SW480 (cell line): ENCODE measurements at regions not wholly inside any gene's neighbourhood (a gene's known extent, or its start where the extent isn't known, plus 50 kb on each side); places are given as distances from the start of the nearest gene placed in this dataset.
"Not testable (repeated sequence)": the region's sequence is repeated elsewhere in the genome, so short reads cannot be mapped to it uniquely, and the experiment has no call there.

Experiments
- DNase-seq: peaks from one replicate; pipeline ENCODE4 v3.0.0-alpha.2; 2016; ENCODE audit warnings: low spot score

GRCh38 chr1:222865718-222866117 is 50.9 kb downstream of the DISP1 start:
- DNase-seq: no peak

DNA sequence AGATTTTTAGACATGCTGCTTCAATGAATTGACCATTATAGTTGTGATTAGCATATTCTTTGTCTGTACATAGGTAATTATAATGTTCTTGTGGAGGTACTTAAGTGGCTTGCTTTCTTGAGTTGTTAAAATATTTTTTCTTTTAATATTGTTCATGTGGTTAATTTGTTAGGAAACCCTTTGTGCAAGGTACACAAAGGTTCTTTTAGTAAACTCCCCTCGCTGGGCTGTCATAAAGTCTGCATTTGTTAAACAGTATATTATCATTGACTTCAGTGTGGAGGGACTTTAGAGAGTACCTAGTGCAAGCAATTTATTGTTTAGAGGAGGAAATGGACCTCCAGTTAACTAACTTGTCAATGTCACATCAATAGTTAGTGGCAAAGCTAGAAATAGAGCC is 52.5 kb downstream of the DISP1 start:
- no peak for DNase-seq

- no peak for DNase-seq
Observed at GRCh38 chr1:222876182-222876581, 61.3 kb downstream of the DISP1 start.

- DNase-seq: no peak
Observed at GRCh38 chr1:222877854-222878253, 63.0 kb downstream of the DISP1 start.

DNA sequence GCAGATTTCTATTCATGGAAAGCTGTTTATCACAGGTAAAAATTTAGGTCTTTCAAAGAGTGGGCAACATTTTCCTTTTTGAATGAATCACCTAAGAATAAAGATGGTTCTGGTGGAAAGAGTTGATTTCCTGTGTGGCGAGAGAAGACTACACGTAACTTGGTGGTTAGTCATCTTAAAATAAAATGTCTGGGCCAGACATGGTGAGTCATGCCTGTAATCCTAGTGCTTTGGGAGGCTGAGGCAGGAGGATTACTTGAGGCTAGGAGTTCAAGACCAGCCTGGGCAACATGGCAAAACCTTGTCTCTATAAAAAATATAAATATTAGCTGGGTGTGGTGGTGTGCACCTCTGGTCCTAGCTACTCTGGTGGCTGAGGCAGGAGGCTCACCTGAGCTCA is 65.7 kb downstream of the DISP1 start:
- no peak for DNase-seq

DNA sequence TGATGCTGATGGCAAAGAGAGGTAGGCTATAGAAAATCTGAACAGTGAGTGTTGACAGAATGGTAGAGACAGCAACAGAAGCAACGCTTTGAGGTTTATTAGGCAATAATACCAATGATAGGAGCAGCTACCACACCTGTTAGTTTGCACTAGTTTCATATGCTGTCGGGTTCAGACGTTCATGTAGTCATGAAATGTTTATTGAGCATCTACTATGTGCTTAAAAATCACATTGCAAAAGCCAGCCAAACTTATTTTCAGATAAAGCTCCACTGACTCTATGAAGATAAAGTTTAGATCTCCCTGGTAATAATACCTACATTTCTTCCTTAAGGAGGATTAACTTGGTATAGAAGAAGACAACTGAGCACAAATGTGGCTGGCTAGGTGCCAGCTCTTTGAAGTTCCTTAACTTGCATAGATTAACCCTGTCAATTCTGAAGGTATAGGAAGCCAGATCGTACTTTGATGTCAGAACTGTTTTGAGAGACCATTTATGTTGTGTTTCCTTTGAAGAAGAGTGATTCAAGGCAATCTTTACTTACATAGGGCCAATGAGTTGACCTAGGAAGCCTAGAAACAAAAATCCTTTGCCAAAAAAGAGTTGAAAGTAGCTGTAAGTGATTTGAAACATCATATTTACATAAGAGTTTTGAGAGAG is 71.5 kb downstream of the DISP1 start:
- DNase-seq: no peak

GRCh38 chr1:222886878-222887351 is 72.1 kb downstream of the DISP1 start:
- no peak for DNase-seq

GRCh38 chr1:222889440-222889839 is 74.6 kb downstream of the DISP1 start:
- no peak for DNase-seq

- no peak for DNase-seq
Observed at GRCh38 chr1:222890716-222891115, 75.9 kb downstream of the DISP1 start.

DNA sequence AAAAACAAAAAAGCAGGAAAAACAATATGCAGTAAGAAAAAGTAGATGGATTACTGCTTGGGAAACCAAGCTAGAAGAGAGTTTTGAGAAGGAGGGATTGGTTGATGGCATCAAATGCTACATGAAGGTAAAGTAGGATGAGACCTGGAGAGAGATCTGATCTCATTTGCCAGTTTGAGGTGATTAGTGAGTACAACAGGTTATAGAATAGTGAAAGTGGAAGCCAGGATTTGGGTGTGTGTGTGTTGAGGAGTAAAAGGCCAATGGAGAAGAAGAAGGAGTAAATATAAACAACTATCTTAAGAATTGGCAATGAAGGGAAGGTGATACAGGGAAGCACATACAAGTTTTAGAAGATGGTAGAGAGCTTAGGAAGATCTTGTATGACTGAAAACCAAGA is 76.7 kb downstream of the DISP1 start:
- no peak for DNase-seq

DNA sequence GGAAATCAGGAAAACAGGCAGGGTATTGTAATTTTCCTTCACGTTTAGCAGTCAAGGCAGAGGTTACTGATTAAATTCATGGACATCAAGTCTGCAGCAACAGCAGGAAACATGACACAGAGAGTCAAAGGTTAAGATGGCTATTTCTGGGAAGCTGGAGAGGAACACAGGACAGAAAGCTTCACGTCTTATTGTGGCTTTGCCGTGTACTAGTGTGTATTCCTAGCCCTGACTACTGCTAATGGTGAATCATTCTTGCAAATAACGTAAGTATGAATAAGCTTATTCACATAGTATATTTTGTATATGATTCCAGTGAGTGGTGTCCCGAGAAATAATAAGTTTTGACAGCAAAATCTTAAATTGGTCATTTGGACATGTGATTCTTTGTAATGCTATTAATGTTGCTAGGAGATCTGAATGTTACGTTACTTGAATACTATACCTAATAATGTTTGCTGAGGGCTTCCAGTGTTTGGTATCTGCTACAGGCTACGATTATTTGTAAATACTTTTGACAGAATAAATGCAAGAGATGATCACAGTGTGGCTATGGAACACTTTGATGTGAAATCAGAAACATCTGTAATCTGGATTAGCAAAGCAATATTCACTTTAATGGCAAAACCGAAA is 77.4 kb downstream of the DISP1 start:
- no peak for DNase-seq

GRCh38 chr1:222893255-222893654 is 78.4 kb downstream of the DISP1 start:
- no peak for DNase-seq

DNA sequence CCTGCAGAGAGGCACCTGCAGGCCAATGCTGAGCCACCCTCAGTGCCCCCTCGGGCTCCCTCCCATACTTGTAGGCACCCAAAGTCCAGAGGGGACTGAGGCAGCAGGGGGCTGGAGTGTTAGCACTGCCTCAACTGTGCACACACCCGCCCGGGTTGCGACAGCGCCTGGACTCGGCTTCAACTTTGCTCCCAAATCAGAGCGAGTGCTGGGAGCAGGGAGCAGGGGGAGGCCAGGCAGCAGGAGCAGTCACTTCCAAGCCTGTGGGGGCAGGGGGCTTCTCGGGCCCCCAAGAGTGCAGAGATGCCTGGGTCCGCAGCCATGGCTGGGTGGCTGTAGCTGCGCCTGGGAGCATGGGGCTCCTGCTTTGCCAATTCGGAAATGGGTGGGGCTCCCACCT is 79.5 kb downstream of the DISP1 start:
- DNase-seq: no peak

GRCh38 chr1:222896630-222897526 is 82.0 kb downstream of the DISP1 start:
- no peak for DNase-seq

DNA sequence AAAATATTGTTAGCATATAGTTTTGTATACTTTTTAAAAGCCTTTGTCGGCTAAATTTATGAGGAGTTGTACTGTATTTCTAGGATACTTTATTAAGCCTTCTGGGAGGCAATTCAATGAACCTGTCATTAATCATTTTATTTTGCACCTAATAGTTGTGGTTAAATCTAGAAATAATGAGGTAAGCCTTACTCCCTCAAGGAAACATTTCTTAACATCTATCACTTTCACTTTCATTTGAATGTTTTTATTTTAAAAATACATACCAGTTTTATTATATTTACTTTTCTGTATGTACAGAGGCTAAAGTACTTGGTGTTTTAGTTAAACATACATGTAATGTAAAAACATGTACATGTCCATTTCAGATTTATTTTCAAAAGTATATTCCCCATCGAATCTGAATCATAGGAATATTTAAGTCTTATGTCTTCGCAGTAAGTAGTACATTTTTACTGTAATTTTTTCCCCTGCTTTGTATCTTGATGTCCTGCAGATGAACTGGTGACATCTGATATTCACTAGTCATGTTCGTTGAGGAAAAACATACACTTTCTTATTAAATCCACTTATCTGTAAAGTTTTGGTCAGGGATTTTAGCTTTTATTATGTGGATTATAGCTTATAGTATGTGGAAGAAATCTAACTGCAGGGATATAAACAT is 82.8 kb downstream of the DISP1 start:
- DNase-seq: no peak

DNA sequence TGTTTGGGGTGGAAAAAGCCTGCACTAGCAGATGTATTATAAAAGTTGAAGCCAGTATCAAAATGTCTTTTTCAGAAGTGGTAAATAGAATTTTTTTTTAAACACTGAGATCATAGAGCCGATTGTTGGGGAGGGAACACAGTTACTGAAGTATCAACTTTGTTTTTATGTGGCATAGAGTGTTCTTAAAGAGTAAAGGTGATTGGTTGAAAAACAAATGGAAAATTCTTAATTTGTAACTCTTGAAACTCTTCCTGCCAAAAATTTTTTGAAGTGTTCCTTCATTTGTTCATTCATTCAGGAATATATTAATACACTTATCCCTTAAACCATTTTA is 83.3 kb downstream of the DISP1 start:
- DNase-seq: no peak

DNA sequence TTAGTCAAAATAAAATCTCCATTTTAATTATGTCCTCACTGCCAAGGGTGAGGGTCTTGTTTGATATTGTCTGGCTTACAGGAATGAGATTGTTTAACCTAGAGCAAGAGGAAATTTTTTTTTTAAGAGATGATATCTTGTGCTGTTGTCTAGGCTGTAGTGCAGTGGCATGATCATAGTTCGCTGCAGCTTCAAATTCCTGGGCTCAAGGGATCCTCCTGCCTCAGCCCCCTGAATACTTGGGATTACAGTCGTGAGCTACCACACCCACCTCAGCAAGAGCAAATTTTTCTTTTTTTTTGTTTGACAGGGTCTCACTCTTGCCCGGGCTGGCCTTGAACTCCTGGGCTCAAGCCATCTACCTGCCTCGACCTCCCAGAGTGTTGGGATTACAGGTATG is 84.6 kb downstream of the DISP1 start:
- no peak for DNase-seq

- no peak for DNase-seq
Observed at GRCh38 chr1:222904451-222904850, 89.6 kb downstream of the DISP1 start.

- DNase-seq: no peak
Observed at GRCh38 chr1:222905151-222905550, 90.3 kb downstream of the DISP1 start.

GRCh38 chr1:222906271-222906739 is 91.5 kb downstream of the DISP1 start:
- not testable (repeated sequence) for DNase-seq

DNA sequence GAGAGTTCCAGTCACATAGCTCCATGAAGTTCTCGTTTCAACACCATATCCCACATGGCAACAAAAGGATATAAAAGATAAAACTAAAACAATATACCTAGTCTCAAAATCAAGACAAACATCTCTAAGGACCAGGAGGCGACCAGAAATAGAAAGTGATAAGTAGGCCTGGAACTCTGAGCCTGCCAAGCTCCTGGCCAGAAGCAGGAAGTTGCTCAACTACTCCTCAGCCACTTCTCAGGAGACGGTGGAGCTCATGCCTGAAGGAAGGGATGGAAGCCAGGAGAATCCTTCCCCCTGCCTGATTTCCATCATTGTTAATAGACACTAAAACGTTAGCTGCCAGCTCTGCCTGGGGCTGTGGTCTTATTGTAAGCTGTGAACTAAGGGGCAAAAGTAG is 94.7 kb downstream of the DISP1 start:
- DNase-seq: no peak

DNA sequence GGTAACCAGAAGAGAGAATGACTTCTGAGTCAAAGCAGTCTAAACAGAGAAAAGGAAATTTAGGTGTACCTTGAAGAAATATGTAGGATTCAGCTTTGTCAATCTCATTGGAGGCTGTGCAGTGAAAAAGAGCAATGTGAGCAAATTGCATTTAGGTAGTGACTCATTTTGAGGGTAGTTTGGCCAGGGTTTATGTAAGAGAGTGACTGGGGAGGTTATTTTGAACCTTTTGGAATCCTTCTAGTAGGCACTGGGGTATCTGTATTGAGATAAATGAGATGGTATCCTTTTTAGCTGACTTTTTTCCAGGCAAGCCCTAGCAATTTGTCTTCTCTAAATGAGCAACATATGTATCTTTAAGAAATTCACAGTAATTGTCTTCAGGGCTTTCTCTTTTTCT is 95.9 kb downstream of the DISP1 start:
- DNase-seq: no peak
